GM21367 (cell line): ENCODE measurements at regions not wholly inside any gene's neighbourhood (a gene's known extent, or its start where the extent isn't known, plus 50 kb on each side); places are given as distances from the start of the nearest gene placed in this dataset.

Experiments
- ATAC-seq: cut with Tn5 transposase; IDR thresholded peaks from one replicate; pipeline ENCODE4 v1.9.1; 2021; ENCODE audit not compliant: unreplicated experiment

DNA sequence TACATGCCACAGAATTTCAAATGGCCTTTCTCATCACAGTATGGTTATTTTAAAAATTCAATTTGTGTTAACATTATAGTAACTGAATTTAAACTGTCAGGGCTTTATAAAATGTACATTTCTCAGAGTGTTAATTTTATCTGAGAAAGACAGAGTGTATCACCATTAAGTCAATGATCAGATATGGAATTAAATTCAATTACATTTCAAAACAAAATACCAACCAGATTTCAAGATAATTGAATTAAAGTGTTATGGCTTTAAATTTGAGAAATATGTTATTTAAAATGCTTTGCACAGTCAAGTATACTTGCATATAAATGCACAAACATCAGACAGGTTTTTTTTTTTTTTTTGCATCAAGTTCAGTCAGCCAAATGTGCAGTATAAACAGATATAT, 1574.4 kb downstream of the BRINP3 start:
- ATAC-seq: no peak

DNA sequence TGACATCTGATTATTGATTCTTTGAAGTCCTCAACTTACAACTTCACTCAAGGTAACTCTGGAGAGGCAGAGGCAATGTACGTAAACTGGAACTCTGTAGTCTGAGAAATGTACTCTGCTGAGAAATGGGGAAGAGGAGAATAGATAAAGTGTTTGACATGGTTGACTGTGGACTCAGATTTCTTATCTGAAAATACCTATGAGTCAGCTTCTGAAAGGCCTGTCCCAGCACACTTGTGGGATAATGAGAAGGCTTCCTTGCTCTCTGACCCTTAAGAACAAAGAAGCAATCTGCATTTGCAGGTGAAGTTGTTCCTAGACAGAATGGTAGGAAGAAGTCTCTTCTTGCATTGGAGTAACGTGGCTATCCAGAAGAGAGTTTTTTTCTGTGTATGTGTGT, 1573.5 kb downstream of the BRINP3 start:
- ATAC-seq: no peak

DNA sequence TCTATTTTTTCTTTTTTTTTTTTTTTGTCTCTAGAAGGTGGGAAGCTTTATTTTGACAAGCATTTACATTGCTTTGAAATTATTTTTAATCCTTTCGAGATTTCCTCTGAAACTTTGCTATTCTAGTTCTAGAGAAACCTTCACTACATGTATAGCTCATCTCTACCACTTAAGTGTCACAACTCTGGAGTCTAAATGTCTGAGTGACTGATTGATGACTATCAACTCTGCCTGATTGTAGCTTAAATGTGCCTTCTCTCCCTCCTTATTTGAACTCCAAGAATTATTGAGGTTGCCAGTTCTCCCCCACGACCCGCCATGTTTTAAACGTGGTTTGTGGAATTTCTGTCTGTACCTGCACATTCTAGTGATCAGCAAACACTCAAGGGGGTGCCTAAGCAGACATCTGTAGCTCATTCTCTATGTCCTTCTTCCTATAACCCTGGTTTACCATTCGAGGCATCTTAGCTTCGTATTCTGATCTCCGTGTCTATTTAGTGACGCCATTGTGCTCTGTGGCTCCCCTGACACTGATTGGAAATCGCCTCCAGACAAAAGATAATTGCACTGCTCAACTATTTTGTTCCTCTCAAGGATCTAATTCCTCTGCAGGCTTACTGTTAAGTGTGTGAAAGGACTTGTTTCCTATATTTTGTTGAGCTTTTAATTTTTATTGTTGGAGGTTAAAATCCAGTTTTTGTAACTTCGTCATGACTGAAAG, 1570.6 kb downstream of the BRINP3 start:
- ATAC-seq: no peak

DNA sequence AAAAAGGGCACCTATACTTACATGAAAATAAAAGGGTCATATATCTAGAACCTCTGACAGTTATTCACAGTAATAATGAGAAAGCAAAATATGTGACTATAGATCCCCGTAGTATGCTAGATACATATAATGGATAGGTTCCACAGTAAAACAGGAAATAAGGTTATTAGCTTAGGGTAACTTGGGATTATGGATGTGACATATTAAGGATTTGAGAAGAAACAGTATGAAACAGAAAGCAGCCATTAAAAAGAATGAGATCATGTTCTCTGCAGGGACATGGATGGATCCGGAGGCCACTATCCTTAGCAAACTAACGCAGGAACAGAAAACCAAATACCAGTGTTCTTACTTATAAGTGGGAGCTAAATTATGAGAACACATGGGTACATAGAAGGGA, 1547.3 kb downstream of the BRINP3 start:
- ATAC-seq: no peak

DNA sequence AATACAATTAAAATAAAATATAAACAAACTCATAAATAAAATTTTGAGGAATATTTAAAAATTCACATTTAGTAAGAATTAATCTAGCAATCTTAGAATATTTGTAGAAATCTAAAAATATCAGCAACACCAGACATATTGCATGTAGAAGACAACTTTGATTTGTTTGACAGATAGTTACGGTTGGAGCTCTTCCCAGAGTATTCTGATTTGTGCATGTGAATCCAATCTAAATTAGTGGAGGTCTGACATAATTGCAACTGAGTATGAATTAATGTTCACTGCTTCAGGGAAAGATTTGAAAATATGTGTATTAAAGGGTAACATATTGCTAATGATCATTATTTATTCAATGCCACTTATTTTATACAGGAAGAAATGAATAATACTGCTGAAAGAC, 1546.2 kb downstream of the BRINP3 start:
- ATAC-seq: no peak

DNA sequence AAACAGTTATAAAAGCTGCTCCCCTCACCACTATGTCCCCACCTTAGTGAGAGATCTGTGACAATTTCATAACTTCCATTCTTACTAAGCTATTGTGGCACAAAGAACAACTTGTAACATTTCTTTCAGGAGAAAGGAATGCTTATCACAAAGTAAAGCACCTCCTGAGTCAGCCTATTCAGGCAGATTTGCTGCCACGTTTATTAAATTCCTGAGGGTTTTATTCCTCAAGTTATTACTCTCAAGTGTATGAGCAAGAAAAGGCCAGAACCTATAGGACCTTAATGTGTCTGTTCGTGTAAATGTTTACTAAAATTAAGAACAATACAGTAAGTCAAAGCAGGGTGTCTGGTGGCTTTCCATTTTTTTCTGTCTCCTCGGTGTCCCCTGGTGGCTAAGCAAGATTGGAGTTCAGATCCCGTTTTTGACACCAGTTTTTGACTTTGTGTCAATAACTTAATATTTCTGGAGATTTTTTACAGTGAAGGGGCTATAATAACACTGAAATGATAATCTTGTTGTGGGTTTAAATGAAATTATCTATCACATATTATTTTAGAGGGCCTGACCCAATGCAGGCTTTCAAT, 1539.6 kb downstream of the BRINP3 start:
- ATAC-seq: no peak

DNA sequence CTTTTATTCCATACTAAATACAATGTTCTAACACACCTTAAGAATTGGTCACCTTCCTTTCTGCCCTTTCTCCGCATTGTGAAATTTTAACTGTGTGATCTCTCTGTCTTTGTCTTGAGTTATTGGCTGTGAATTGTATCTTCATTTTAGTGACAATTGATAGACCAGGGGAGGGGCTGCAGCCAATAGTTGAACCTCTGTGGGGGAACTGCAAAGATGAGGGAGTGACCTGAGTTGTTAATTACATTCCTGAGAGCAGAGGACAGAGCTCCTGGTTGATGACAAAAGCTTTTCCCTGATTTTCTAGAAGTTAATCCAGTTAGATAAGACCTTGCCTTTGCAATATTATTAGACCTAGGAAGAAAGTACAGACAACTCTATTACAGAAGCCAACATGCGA, 1535.7 kb downstream of the BRINP3 start:
- ATAC-seq: no peak

DNA sequence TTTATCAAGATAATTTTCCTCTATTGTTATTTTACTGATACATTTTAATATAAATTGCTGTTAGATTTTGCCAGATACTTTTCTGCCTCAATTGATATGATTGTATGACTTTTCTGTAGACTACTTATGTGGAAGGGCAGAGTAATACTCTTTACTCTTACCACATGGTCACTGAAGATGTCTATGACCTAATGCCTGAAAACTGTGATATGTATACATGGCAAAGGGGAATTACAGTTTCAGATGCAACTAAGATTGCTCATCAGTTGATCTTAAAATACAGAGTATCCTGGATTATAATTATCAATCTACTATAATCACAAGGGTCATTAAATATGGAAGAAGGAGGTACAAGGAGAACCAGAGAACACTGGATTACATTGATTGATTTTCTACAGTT, 1528.0 kb downstream of the BRINP3 start:
- no peak for ATAC-seq

DNA sequence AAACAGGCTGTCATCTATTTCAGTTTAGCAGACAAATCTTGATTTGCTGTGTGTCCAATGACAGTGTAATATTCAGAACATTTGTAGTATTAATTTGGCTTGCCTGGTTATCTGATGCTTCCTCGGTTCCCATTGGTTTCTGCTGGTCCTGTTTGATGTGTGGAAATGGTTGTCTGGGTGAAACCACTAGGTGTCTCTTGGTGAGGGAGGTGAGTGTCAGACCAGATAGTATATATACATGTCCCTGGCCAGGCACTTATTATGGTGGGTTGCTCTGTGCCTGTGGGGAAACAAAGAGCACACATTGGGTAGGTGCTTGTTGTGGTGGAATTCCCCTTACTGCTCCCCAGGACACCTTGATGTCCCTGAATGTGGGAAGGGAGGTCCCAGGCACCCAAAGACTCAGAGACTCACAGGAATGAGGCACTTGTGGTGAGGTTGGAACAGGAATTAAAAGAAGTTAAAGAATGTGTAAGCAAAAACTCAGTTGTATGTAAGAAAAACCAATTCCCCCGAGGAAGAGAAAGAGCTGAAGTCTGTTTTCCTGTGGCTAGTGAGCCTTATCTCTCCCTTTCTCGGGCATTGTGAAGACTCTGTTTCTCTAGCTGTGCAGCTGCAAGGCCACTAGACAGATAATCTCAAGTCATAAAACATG, 1519.1 kb downstream of the BRINP3 start:
- no peak for ATAC-seq

DNA sequence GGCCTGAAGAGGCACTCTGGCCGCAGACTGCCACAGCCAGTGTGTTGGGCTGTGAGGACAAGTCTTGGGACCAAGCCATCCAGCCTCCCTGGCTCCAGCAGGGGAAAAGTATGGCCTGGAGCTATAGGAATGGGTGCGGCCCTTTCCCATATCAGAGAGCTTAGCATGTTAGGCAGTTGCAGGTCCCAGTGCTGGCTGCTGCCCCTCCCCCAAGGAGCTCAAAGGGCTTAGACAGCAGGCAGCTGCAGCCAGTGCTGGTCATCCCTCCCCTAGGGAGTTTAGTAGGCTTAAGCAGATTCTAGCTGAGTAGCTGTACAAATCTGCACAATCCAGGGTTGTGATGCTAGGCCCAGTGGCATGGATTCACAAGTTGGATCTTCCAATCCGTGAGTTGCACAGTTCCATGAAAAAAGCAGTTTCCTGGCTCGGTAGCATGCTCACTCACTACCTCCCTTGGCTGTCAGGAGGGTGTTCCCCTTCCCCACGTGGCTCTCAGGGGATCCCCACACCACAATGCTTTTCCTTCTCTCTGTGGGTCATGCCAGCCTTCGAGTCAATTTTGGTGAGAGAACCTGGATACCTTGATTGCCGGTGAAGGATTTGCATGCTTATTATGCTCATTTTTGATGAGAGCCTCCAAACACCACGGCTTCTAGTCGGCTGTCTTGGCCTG, 1490.8 kb downstream of the BRINP3 start:
- no peak for ATAC-seq

DNA sequence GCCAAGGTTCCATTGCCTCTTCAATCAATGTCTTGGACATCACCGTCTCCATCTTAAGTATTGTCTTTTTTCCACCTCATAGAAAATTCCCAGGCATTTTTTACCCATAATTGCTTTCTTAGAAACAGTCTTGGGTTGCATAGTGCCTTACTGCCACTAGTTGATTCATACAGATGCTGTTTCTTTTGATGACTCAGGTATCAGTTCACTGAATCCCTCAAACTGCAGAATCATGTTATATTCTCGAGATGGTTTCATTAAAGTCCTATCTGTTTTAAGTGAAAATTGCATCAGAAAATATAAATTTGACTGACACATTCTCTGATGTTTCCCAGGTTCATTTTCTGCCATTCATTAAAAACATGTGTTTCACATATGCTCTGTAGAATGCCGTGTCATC, 1489.1 kb downstream of the BRINP3 start:
- ATAC-seq: no peak

DNA sequence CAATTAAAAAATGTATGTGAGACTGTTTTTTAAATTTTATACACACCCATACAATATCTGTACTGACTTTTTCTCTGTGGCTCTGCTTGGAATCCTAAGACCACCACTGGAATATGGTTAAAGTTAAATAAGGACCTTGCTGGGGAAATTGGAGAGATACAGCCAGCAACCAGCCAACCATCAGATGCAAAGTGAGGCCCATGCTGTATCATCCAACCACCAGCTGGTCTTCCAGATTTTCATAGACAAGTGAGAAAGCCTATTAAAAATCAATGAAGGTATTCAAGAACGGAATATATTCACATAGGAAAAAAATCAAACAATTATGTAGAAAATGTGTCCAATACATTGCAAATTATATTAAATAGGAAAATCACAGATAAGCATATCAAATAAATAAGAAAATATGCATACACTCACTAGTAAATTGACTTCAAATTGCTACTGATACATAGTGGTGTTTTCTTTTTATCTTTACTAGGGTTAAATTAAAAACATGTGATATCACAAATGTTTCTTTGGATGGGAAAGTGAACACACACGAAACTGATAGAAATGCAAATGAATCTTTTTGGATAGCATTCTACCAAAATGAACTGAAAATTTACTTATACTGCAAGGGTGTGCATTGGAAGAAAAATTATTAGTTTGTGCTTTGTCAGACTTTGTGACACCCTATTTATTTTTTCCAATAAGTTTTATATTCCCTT, 1486.3 kb downstream of the BRINP3 start:
- ATAC-seq: no peak

DNA sequence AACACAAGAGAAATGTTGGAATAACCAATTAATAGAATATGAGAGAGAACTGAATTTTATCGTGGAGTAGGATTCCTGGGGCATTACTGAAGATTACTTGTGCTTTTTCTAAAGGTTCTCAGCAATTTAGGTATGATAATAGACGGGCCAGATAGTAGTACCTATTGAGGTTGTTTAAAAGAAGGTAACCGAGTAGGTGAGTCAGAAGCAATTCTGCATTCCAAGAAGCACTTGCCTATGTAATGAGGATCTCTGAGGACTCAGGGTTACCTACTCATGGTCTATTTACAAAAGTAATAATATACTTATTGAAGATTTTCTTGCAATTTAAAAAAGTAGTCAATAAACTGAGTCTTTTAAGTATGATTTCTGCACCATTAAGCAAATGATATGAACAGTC, 1469.8 kb downstream of the BRINP3 start:
- ATAC-seq: no peak

DNA sequence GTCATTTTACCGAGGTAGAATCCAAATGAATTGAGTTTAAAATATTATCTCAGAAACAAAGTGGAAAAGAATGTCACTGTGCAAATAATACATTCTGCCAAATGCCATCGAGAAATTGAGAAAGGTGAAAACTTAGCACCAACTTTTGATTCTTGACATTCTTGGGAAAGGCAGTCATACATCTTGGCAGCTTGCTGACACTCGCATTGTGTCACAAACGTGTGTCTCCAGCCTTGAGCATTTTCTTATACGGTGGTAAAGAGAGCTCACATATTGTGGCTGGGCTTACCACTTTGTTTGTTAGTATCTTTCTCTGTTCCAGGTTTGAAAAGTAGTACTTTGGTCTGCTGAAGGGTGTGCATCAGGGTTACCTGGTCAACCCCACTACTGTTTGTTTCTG, 1456.1 kb downstream of the BRINP3 start:
- no peak for ATAC-seq

DNA sequence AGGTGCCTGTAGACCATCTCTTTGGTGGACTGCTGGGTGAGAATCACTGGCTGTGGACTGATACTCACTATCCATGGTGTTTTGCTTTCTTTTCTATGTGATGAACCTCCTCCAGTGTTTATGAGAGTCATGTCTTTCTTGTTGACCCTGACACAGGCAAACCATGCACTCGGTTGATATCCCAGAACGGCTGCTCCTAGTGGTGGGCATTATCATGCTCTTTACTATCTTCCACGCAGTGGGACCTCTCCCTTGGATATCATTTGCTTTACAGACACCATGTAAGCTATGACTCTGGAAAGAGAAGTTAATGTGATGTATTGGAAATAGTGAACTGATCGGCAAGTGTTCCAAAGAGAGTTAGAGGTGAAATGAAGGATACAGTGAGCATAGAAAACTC, 1455.6 kb downstream of the BRINP3 start:
- ATAC-seq: no peak

DNA sequence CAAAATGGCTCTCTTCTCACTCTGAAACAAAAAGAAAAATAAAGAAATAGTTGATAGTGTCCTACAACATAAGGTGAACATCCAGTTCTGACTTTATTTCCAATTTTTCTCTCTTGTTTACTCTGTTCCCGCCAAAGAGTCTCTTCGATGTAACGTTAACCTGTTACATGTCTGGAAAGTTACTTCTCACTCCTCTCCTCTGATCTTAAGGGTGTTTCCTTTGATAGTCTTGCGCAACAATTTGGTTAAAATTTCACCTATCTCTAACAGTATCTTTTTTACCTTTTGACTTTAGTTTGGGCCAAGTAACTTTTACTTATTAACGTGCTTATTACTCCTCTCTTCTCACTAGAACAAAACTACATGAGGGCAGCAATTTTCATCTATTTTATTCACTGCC, 1450.2 kb downstream of the BRINP3 start:
- no peak for ATAC-seq

DNA sequence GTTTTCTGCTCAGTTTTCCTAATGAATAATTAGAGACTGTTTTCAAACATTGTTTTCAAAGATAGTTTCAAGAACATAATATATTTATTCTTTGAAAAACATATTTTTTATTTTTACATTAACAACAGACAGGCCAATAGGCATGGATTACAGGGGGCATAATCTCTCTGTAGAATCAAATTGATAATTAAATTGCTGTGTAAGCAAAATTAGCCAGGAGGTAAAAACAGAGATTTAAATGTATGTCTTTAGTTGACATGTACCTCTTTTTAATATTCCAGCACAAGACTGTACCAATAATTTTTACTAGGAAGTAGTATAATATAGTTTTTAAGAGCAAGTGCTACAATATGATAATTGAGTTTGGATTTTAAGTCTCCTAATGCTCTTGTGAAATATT, 1444.5 kb downstream of the BRINP3 start:
- ATAC-seq: no peak

DNA sequence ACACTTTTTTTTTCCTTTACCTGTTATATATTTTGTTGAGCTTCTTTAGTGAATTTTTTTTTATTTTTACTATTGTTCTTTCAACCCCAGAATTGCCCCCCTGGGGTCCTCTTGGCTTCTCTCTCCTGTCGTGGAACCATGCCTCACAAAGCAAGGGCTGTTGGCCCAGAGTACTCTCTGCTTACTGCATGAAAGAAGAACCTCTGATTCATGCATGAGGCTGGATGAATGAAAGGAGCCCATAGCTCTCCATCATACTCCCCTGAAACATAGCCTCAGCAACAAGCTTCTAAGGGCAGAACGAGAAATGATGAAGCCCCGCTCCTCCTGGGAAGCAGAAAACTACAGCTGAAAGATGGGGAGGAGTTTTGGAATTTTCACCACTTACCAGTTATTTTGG, 1441.0 kb downstream of the BRINP3 start:
- no peak for ATAC-seq

DNA sequence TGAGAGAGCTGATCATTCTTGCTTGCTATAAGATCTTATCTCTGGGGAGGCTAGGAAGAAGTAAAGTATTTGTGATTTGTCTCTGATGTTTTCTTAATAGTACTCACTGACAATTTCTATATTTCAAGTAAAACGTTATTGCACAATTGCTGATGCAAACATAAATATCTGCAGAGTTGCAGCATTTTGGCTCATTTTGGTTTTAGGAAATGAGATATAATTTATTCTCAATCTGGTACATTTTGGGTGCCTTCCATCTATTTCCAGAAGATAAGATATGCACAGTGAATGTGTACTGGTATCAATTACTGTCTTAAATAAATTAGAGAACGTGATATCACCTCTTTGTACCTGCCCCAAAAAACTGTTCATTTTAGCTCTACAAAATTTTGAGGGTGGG, 1431.5 kb downstream of the BRINP3 start:
- no peak for ATAC-seq

DNA sequence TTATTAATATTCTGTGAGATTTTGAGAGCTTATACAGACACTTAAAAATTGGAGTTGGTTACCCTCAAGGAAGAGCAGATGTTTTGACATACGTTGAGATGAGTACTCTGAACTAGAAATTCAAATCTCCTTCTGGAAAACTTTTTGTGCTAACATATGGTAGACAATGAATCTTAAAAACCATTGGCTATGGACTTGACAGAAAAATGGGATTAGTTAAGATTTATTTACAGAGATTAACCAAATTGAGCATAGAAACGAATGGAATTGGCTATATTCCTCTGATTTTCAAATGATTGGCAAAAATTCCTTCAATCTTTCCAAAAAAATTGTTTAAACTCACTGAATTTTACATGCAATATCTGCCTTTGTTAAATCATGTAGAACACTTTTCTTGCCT, 1392.9 kb downstream of the BRINP3 start:
- no peak for ATAC-seq

DNA sequence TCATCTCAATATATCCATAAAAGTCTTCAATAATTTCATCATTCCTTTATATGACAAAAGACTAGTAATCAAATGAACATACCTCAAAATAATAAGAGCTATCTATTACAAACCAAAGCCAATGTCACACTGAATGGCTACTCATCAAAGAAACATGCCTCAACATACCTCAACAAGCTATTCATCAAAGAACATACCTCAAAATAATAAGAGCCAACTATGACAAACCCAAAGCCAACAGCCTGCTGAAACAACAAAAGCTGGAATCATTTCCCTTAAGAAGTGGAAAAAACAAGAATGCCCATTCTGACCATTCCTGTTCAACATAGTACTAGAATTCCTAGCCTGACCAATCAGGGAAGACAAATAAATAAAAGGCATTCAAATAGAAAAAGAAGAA, 1373.7 kb downstream of the BRINP3 start:
- no peak for ATAC-seq
